Mucosa of descending colon (tissue), 3 donors: ENCODE measurements at regions not wholly inside any gene's neighbourhood (a gene's known extent, or its start where the extent isn't known, plus 50 kb on each side); places are given as distances from the start of the nearest gene placed in this dataset.
A peak's percentile ranks its signal among the peaks of the same experiment; 100 is the strongest.

Experiments
- ATAC-seq: fragments of 200-7000 bp; cut with Tn5 transposase; one replicate; pipeline ENCODE4 v1.9.1; 2020; ENCODE audit warnings: mild to moderate bottlenecking, moderate library complexity
- DNase-seq, 3 donors: peaks; one replicate each; pipeline ENCODE4 v3.0.0-alpha.2; 2020
- H3K36me3 ChIP-seq: fragments of 200-600 bp; one replicate; pipeline ENCODE4 v1.8.0; 2021; ENCODE audit warnings: low read depth, mild to moderate bottlenecking
- H3K4me1 ChIP-seq: fragments of 200-600 bp; one replicate; pipeline ENCODE4 v1.8.0; 2021; ENCODE audit warnings: low read depth, mild to moderate bottlenecking
- H3K4me3 ChIP-seq: fragments of 200-600 bp; one replicate; pipeline ENCODE4 v1.8.0; 2021; ENCODE audit warnings: mild to moderate bottlenecking
- H3K9me3 ChIP-seq: fragments of 200-600 bp; one replicate; pipeline ENCODE4 v1.8.0; 2021; ENCODE audit warnings: mild to moderate bottlenecking
- CTCF ChIP-seq: fragments of 200-600 bp; IDR thresholded peaks from one replicate; pipeline ENCODE4 v1.8.0; 2022; ENCODE audit warnings: antibody characterized with exemption, mild to moderate bottlenecking
- intact Hi-C, 2 donors: fragments of 100-400 bp; cut with DNase I in 1 of 2; cut with micrococcal nuclease in 1 of 2; formaldehyde crosslinking; loops; one replicate each; pipeline versions ENCODE4 v1.11.0 to v1.11.1; 2022; cut with DNase I, micrococcal nuclease
- donor health status: DM: no; HTN: no; CAD: no; lungs with moderate emphysema.
- donor health status: DM: no; HTN: no; CAD: no.
- donor health status: DM: no; HTN: yes; CAD: no.

- no peak for TF ChIP-seq CTCF
- intact Hi-C loops: no loop called here
- Histone ChIP-seq H3K4me3 (no peak overlapping the region), H3K9me3 (no peaks in the 10 kb centered on the region), H3K36me3 (no peaks in the 10 kb centered on the region), H3K4me1 (no peaks in the 10 kb centered on the region)
- no peak for DNase-seq
- peak; percentile 17 for ATAC-seq
These were observed 154.4 kb downstream of the OMA1 start for GRCh38 chr1:58392083-58392482.

GRCh38 chr1:58391514-58391913 is 155.0 kb downstream of the OMA1 start:
- H3K36me3 ChIP-seq: no peaks in the 10 kb centered on the region
- no peaks in the 10 kb centered on the region for H3K4me1 ChIP-seq
- intact Hi-C loops: no loop called here
- DNase-seq: no peak
- TF ChIP-seq CTCF: no peak
- H3K9me3 ChIP-seq: no peaks in the 10 kb centered on the region
- H3K4me3 ChIP-seq: no peak overlapping the region
- no peak for ATAC-seq

GRCh38 chr1:58391056-58391455 is 155.5 kb downstream of the OMA1 start:
- no peak overlapping the region for H3K4me3 ChIP-seq
- DNase-seq: no peak
- H3K36me3 ChIP-seq: no peaks in the 10 kb centered on the region
- intact Hi-C loops: no loop called here
- no peak for TF ChIP-seq CTCF
- peak; percentile 24 for ATAC-seq
- H3K9me3 ChIP-seq: no peaks in the 10 kb centered on the region
- no peaks in the 10 kb centered on the region for H3K4me1 ChIP-seq

DNA sequence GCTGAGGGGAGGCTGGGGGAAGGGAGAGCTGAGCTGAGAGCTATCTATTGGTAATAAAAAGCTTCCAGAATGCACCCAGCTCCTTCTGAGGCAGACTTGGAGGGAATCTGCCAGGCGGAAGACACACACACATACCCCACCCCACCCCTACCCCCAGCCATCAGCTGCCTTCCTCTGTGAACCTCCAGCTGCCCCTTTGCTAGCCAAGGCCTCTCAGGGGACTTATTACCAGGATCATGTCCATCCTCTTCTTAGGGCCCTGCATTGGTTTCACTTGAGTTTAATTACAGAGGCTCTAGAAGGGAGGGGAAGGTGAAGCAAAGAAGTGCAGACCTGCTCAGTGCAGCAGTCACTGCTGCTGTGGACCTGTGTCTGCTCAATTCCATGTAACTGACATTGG is 156.4 kb downstream of the OMA1 start:
- no peak for TF ChIP-seq CTCF
- no peaks in the 10 kb centered on the region for H3K9me3 ChIP-seq
- ATAC-seq: no peak
- H3K4me1 ChIP-seq: no peaks in the 10 kb centered on the region
- intact Hi-C loops: no loop called here
- DNase-seq: no peak
- no peaks in the 10 kb centered on the region for H3K36me3 ChIP-seq
- no peak overlapping the region for H3K4me3 ChIP-seq

- Histone ChIP-seq H3K9me3 (no peaks in the 10 kb centered on the region), H3K36me3 (no peaks in the 10 kb centered on the region)
These were observed 166.2 kb downstream of the OMA1 start for GRCh38 chr1:58380345-58380744.

More at GRCh38 chr1:58380345-58380744, 166.2 kb downstream of the OMA1 start:
- no peaks in the 10 kb centered on the region for H3K4me1 ChIP-seq
- H3K4me3 ChIP-seq: no peak overlapping the region
- no peak for DNase-seq
- no peak for ATAC-seq
- intact Hi-C loops: no loop called here
- TF ChIP-seq CTCF: no peak
